PFSK-1 (cell line): ENCODE measurements at regions not wholly inside any gene's neighbourhood (a gene's known extent, or its start where the extent isn't known, plus 50 kb on each side); places are given as distances from the start of the nearest gene placed in this dataset.

Source experiments
- POLR2AphosphoS5 ChIP-seq: IDR thresholded peaks from 2 replicates; pipeline ENCODE4 v1.6.1; 2012; ENCODE audit warnings: low read depth, mild to moderate bottlenecking, control low read depth, low read length, moderate library complexity
- SIN3A ChIP-seq: IDR thresholded peaks from 2 replicates; pipeline ENCODE4 v1.6.1; 2012; ENCODE audit warnings: mild to moderate bottlenecking, low read length, moderate library complexity, borderline replicate concordance; ENCODE audit not compliant: insufficient read depth
- TAF1 ChIP-seq: IDR thresholded peaks from 2 replicates; pipeline ENCODE4 v1.6.1; 2012; ENCODE audit warnings: low read length, control low read depth, borderline replicate concordance; ENCODE audit not compliant: insufficient read depth
- TF ChIP-seq, protein P1 (sequence below), 2 experiments: IDR thresholded peaks; 2 replicates each; pipeline versions ENCODE4 v1.6.1 to v1.8.0; 2011 to 2012; ENCODE audit warnings: low read depth in 2 of 2, low read length in 2 of 2, control low read depth in 1 of 2, inconsistent platforms in 1 of 2, mild to moderate bottlenecking in 1 of 2, moderate library complexity in 1 of 2; ENCODE audit not compliant: insufficient read depth in 1 of 2

DNA sequence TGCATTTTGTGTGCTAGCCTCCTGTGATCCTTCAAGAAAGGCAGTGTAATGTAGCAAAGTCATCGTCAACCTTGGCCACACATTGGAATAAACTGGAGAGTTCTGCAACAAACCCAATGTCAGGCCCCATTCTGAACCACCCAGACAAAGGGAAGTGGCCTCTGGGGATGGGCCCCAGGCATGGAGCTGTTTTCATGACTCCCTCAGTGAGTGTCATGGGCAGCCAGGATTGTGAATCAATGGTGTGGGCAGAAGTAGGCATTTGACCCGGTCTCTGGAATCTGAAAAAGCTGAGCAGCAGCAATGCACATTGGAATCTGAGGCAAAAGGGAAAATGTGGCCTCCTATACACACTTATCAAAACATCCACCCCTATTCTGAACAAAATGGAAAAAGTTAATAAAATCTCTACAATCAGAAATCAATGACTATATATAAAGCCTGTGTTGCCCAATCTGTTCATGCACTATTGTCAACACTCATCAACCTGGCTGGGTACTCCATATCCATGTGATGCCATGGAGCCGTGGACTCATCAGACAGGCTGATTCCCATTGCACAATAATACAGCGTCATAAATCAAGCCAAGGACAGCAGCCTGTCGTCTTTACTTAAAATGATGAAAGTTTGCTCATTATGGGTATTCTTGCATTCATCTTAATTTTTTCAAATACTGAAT, 134.9 kb upstream of the STMND1 start:
- no peak for TF ChIP-seq TAF1
- no peak for TF ChIP-seq POLR2AphosphoS5
- TF ChIP-seq, protein P1, sequence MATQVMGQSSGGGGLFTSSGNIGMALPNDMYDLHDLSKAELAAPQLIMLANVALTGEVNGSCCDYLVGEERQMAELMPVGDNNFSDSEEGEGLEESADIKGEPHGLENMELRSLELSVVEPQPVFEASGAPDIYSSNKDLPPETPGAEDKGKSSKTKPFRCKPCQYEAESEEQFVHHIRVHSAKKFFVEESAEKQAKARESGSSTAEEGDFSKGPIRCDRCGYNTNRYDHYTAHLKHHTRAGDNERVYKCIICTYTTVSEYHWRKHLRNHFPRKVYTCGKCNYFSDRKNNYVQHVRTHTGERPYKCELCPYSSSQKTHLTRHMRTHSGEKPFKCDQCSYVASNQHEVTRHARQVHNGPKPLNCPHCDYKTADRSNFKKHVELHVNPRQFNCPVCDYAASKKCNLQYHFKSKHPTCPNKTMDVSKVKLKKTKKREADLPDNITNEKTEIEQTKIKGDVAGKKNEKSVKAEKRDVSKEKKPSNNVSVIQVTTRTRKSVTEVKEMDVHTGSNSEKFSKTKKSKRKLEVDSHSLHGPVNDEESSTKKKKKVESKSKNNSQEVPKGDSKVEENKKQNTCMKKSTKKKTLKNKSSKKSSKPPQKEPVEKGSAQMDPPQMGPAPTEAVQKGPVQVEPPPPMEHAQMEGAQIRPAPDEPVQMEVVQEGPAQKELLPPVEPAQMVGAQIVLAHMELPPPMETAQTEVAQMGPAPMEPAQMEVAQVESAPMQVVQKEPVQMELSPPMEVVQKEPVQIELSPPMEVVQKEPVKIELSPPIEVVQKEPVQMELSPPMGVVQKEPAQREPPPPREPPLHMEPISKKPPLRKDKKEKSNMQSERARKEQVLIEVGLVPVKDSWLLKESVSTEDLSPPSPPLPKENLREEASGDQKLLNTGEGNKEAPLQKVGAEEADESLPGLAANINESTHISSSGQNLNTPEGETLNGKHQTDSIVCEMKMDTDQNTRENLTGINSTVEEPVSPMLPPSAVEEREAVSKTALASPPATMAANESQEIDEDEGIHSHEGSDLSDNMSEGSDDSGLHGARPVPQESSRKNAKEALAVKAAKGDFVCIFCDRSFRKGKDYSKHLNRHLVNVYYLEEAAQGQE (IDR thresholded peaks at IDR 0.05; ENCODE audit: insufficient read depth in 1 of 2, low read depth in 2 of 2, low read length in 2 of 2), result no peak
- TF ChIP-seq SIN3A, result no peak
